ENCODE measurements at regions not wholly inside any gene's neighbourhood (a gene's known extent, or its start where the extent isn't known, plus 50 kb on each side); places are given as distances from the start of the nearest gene placed in this dataset.

- DNase-seq (ENCODE audit: low read depth): no peak
- no peak for TF ChIP-seq CTCF (conservative IDR thresholded peaks at IDR 0.05; ENCODE audit: low read length)
- no peak overlapping the region for H3K4me3 ChIP-seq (ENCODE audit: low read length)
These were observed 507.7 kb downstream of the EPM2A start for GRCh38 chr6:145227593-145227992.

- DNase-seq (ENCODE audit: low read depth): no peak
- no peak overlapping the region for H3K4me3 ChIP-seq (ENCODE audit: low read length)
- TF ChIP-seq CTCF (conservative IDR thresholded peaks at IDR 0.05; ENCODE audit: low read length): no peak
These were observed 506.2 kb downstream of the EPM2A start for GRCh38 chr6:145228962-145229582.

GRCh38 chr6:145233955-145234354 is 501.4 kb downstream of the EPM2A start:
- H3K4me3 ChIP-seq (ENCODE audit: low read length): no peak overlapping the region
- no peak for DNase-seq (ENCODE audit: low read depth)
- TF ChIP-seq CTCF (conservative IDR thresholded peaks at IDR 0.05; ENCODE audit: low read length): no peak

GRCh38 chr6:145235207-145235606 is 500.1 kb downstream of the EPM2A start:
- no peak overlapping the region for H3K4me3 ChIP-seq (ENCODE audit: low read length)
- no peak for TF ChIP-seq CTCF (conservative IDR thresholded peaks at IDR 0.05; ENCODE audit: low read length)
- DNase-seq (ENCODE audit: low read depth): no peak

- TF ChIP-seq CTCF (conservative IDR thresholded peaks at IDR 0.05; ENCODE audit: low read length): no peak
- no peak for DNase-seq (ENCODE audit: low read depth)
- no peak overlapping the region for H3K4me3 ChIP-seq (ENCODE audit: low read length)
These were observed 496.5 kb downstream of the EPM2A start for GRCh38 chr6:145238787-145239186.

- no peak overlapping the region for H3K4me3 ChIP-seq (ENCODE audit: low read length)
- peak; percentile 55 for DNase-seq (ENCODE audit: low read depth)
- no peak for TF ChIP-seq CTCF (conservative IDR thresholded peaks at IDR 0.05; ENCODE audit: low read length)
These were observed 494.3 kb downstream of the EPM2A start for GRCh38 chr6:145241039-145241438.

- no peak for DNase-seq (ENCODE audit: low read depth)
- TF ChIP-seq CTCF (conservative IDR thresholded peaks at IDR 0.05; ENCODE audit: low read length): no peak
- no peak overlapping the region for H3K4me3 ChIP-seq (ENCODE audit: low read length)
These were observed 493.6 kb downstream of the EPM2A start for GRCh38 chr6:145241721-145242120.

Measured in AG10803 (cell line).